ENCODE measurements at regions not wholly inside any gene's neighbourhood (a gene's known extent, or its start where the extent isn't known, plus 50 kb on each side); places are given as distances from the start of the nearest gene placed in this dataset.
"Not testable (repeated sequence)": the region's sequence is repeated elsewhere in the genome, so short reads cannot be mapped to it uniquely, and the experiment has no call there.

- DNase-seq (ENCODE audit: low spot score) (no peak), ATAC-seq (ENCODE audit: low FRiP score) (no peak)
- TF ChIP-seq CTCF (IDR thresholded peaks at IDR 0.05), result no peak
These were observed 283.1 kb downstream of the TDRD3 start for GRCh38 chr13:60679928-60680694.

- TF ChIP-seq CTCF (IDR thresholded peaks at IDR 0.05), result no peak
- ATAC-seq (ENCODE audit: low FRiP score), result no peak
- no peak for DNase-seq (ENCODE audit: low spot score)
These were observed 282.1 kb downstream of the TDRD3 start for GRCh38 chr13:60679131-60679530.

- DNase-seq (ENCODE audit: low spot score), result no peak
- no peak for ATAC-seq (ENCODE audit: low FRiP score)
- no peak for TF ChIP-seq CTCF (IDR thresholded peaks at IDR 0.05)
These were observed 274.4 kb downstream of the TDRD3 start for GRCh38 chr13:60671386-60671785.

- no peak for ATAC-seq (ENCODE audit: low FRiP score)
- no peak for TF ChIP-seq CTCF (IDR thresholded peaks at IDR 0.05)
- no peak for DNase-seq (ENCODE audit: low spot score)
These were observed 266.8 kb downstream of the TDRD3 start for GRCh38 chr13:60663788-60664187.

GRCh38 chr13:60662595-60662994 lies 265.6 kb downstream of the TDRD3 start:
- TF ChIP-seq CTCF (IDR thresholded peaks at IDR 0.05), result no peak
- no peak for ATAC-seq (ENCODE audit: low FRiP score)
- no peak for DNase-seq (ENCODE audit: low spot score)

- ATAC-seq (ENCODE audit: low FRiP score), result no peak
- DNase-seq (ENCODE audit: low spot score), result no peak
- no peak for TF ChIP-seq CTCF (IDR thresholded peaks at IDR 0.05)
These were observed 264.5 kb downstream of the TDRD3 start for GRCh38 chr13:60661521-60661920.

GRCh38 chr13:60657586-60657985 lies 260.6 kb downstream of the TDRD3 start:
- not testable (repeated sequence) for ATAC-seq (ENCODE audit: low FRiP score); DNase-seq (ENCODE audit: low spot score)

All from omental fat pad (tissue), 3 donors.